ENCODE measurements at regions not wholly inside any gene's neighbourhood (a gene's known extent, or its start where the extent isn't known, plus 50 kb on each side); places are given as distances from the start of the nearest gene placed in this dataset.

DNA sequence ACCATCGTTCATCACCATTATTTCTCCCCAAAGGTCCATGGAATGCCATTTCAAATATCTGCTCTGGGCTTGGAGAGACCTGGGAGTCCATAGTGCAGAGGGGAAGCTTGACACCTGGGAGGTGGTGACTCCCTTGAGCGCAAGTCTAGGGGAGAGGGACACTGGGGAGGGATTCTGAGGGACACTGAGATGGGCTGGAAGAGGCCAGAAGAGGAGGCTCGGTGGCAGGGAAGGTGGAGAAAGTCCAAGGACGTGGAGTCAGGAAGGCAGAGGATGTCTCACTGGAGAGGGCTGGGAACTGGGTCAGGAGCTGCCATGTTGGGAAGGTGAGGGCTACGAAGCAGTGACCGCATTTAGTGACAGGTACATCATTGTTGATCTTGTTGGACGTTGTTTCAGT is 160.3 kb upstream of the MVB12B start:
- TF ChIP-seq, protein P1, sequence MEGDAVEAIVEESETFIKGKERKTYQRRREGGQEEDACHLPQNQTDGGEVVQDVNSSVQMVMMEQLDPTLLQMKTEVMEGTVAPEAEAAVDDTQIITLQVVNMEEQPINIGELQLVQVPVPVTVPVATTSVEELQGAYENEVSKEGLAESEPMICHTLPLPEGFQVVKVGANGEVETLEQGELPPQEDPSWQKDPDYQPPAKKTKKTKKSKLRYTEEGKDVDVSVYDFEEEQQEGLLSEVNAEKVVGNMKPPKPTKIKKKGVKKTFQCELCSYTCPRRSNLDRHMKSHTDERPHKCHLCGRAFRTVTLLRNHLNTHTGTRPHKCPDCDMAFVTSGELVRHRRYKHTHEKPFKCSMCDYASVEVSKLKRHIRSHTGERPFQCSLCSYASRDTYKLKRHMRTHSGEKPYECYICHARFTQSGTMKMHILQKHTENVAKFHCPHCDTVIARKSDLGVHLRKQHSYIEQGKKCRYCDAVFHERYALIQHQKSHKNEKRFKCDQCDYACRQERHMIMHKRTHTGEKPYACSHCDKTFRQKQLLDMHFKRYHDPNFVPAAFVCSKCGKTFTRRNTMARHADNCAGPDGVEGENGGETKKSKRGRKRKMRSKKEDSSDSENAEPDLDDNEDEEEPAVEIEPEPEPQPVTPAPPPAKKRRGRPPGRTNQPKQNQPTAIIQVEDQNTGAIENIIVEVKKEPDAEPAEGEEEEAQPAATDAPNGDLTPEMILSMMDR (IDR thresholded peaks at IDR 0.05; ENCODE audit: low read depth, low read length) = no peak
- H3K4me3 ChIP-seq (ENCODE audit: low read depth, low read length) = no peak overlapping the region
- H3K27ac ChIP-seq = no peak overlapping the region
- no peak for DNase-seq
- H3K27me3 ChIP-seq (ENCODE audit: insufficient read depth, low read depth, severe bottlenecking) = no peaks in the 10 kb centered on the region
- no peaks in the 10 kb centered on the region for H3K9me3 ChIP-seq (ENCODE audit: severe bottlenecking)
- no peaks in the 10 kb centered on the region for H3K36me3 ChIP-seq

GRCh38 chr9:126166866-126167265 is 159.8 kb upstream of the MVB12B start:
- H3K9me3 ChIP-seq (ENCODE audit: severe bottlenecking) = no peaks in the 10 kb centered on the region
- no peaks in the 10 kb centered on the region for H3K27me3 ChIP-seq (ENCODE audit: insufficient read depth, low read depth, severe bottlenecking)
- no peak for DNase-seq
- H3K36me3 ChIP-seq = no peaks in the 10 kb centered on the region
- no peak overlapping the region for H3K27ac ChIP-seq
- TF ChIP-seq, protein P1 (IDR thresholded peaks at IDR 0.05; ENCODE audit: low read depth, low read length) = no peak
- no peak overlapping the region for H3K4me3 ChIP-seq (ENCODE audit: low read depth, low read length)

DNA sequence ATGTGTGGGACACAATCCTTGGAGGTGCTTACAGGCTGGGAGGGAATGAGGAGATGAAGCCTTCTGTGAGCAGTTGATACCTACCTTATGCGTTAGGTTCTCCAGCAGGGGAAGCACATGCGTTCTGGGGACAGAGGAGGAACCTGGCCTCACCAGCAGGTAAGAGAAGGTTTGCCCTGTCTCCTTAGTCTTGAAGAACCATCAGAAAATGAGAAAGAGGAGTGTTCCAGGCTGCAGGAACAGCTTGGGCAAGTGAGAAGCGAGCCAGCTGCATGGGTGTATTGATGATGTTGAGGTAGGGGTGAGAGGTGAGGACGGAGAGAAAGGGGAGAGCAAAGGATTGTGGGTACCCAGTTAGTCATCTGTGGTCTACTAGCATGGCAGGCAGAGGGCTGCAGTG is 156.9 kb upstream of the MVB12B start:
- TF ChIP-seq, protein P1 (IDR thresholded peaks at IDR 0.05; ENCODE audit: low read depth, low read length) = no peak
- DNase-seq = no peak

DNA sequence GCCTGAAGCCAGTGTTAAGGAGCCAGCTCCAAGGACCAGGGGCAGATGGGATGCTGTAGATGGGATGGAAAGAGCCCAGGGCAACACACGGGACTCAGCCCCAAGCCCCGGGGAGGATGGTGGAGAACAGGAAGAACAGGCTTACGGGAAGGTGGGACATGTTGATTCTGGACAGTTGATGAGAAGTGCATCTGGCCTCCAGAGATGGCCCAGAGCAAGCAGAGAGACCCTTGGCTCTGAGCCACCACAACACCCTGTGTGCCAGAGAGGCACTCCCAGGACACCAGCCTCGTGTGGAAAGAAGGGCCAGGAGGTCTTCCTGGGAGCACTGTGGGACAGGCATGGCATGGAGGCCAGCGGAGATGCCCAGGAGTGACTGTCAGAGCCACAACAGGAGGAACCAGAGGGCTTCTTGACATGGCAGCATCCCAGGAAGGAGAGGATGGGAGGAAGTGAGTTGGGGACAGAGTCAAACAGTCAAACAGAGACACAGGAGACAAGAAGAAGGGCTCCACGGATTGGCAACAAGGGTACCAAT is 156.3 kb upstream of the MVB12B start:
- Histone ChIP-seq H3K27me3 (ENCODE audit: insufficient read depth, low read depth, severe bottlenecking) (no peaks in the 10 kb centered on the region), H3K9me3 (ENCODE audit: severe bottlenecking) (peaks cover 3% of the 10 kb centered on the region), H3K36me3 (no peaks in the 10 kb centered on the region), H3K27ac (no peak overlapping the region), H3K4me3 (ENCODE audit: low read depth, low read length) (no peak overlapping the region)
- DNase-seq = no peak
- TF ChIP-seq, protein P1 (IDR thresholded peaks at IDR 0.05; ENCODE audit: low read depth, low read length) = no peak

More for the DNA sequence above, 156.9 kb upstream of the MVB12B start:
- Histone ChIP-seq H3K36me3 (no peaks in the 10 kb centered on the region), H3K27me3 (ENCODE audit: insufficient read depth, low read depth, severe bottlenecking) (no peaks in the 10 kb centered on the region), H3K4me3 (ENCODE audit: low read depth, low read length) (no peak overlapping the region), H3K27ac (no peak overlapping the region), H3K9me3 (ENCODE audit: severe bottlenecking) (peaks cover 3% of the 10 kb centered on the region)

DNA sequence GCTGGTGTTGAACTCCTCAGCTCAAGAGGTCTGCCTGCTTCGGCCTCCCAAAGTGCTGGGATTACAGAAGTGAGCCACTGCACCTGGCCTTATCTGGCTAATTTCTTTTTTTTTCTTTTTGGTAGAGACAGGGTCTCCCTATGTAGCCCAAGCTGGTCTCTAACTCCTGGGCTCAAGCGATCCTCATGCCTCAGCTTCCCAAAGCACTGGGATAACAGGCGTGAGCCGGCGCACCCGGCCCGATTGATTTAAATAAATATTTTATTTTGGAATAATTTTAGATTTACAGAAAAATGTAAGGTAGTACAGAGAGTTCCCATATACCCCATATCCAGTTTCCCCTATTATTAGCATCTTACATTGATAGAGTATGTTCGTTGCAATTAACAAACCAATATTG is 155.0 kb upstream of the MVB12B start:
- no peaks in the 10 kb centered on the region for H3K27me3 ChIP-seq (ENCODE audit: insufficient read depth, low read depth, severe bottlenecking)
- H3K9me3 ChIP-seq (ENCODE audit: severe bottlenecking) = peaks cover 3% of the 10 kb centered on the region
- TF ChIP-seq, protein P1 (IDR thresholded peaks at IDR 0.05; ENCODE audit: low read depth, low read length) = no peak
- no peak overlapping the region for H3K4me3 ChIP-seq (ENCODE audit: low read depth, low read length)
- H3K36me3 ChIP-seq = no peaks in the 10 kb centered on the region
- no peak overlapping the region for H3K27ac ChIP-seq
- DNase-seq = no peak

DNA sequence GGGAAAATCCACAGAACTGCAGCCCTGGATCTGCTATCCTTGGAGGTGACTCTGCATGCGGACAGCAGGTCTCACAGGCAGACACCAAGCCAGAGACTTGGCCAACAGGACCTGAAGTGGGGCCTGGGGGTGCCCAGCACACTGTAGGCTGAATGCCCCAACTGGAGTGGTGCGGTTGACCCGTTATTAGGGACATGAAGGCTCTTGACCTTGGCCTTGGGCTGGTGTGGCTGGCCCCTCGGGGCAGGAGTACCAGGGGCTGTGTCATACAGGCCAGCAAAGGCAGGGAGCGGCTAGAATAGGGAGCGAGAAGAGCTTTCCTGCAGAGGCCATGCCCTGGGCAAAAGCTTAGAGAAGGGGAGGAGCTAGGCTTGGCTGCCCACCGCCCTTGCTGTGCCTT is 153.2 kb upstream of the MVB12B start:
- Histone ChIP-seq H3K27ac (no peak overlapping the region), H3K9me3 (ENCODE audit: severe bottlenecking) (peaks cover 5% of the 10 kb centered on the region), H3K36me3 (no peaks in the 10 kb centered on the region), H3K27me3 (ENCODE audit: insufficient read depth, low read depth, severe bottlenecking) (no peaks in the 10 kb centered on the region), H3K4me3 (ENCODE audit: low read depth, low read length) (no peak overlapping the region)
- no peak for DNase-seq
- TF ChIP-seq, protein P1 (IDR thresholded peaks at IDR 0.05; ENCODE audit: low read depth, low read length) = no peak
